Epithelial cell of proximal tubule (primary cell): ENCODE measurements at regions not wholly inside any gene's neighbourhood (a gene's known extent, or its start where the extent isn't known, plus 50 kb on each side); places are given as distances from the start of the nearest gene placed in this dataset.

Experiments used
- DNase-seq: peaks from one replicate; pipeline ENCODE4 v3.0.0-alpha.2; 2011; ENCODE audit warnings: low read depth
- H3K4me3 ChIP-seq: 2 replicates; pipeline ENCODE4 v1.5.1; 2011; ENCODE audit warnings: low read depth, mild to moderate bottlenecking, low read length
- CTCF ChIP-seq: conservative IDR thresholded peaks from 2 replicates; pipeline ENCODE4 v1.5.1; 2012; ENCODE audit warnings: low read depth, mild to moderate bottlenecking, low read length

GRCh38 chr4:101540336-101540735, 193.0 kb upstream of the PPP3CA start:
- no peak for TF ChIP-seq CTCF
- no peak for DNase-seq

GRCh38 chr4:101528526-101528925, 181.2 kb upstream of the PPP3CA start:
- no peak for DNase-seq
- H3K4me3 ChIP-seq = no peak overlapping the region
- TF ChIP-seq CTCF = no peak

More at GRCh38 chr4:101540336-101540735, 193.0 kb upstream of the PPP3CA start:
- no peak overlapping the region for H3K4me3 ChIP-seq

GRCh38 chr4:101527188-101527587, 179.9 kb upstream of the PPP3CA start:
- no peak for DNase-seq
- TF ChIP-seq CTCF = no peak
- H3K4me3 ChIP-seq = no peak overlapping the region

- TF ChIP-seq CTCF = no peak
- no peak for DNase-seq
- H3K4me3 ChIP-seq = no peak overlapping the region
These were observed 168.2 kb upstream of the PPP3CA start for GRCh38 chr4:101515566-101515965.

- no peak overlapping the region for H3K4me3 ChIP-seq
- TF ChIP-seq CTCF = no peak
- no peak for DNase-seq
These were observed 167.8 kb upstream of the PPP3CA start for GRCh38 chr4:101515099-101515498.

GRCh38 chr4:101512416-101512815, 165.1 kb upstream of the PPP3CA start:
- H3K4me3 ChIP-seq = no peak overlapping the region
- no peak for DNase-seq
- no peak for TF ChIP-seq CTCF

GRCh38 chr4:101501421-101501820, 154.1 kb upstream of the PPP3CA start:
- no peak for TF ChIP-seq CTCF
- DNase-seq = no peak
- H3K4me3 ChIP-seq = no peak overlapping the region
